Activated gamma-delta T cell treated with anti-CD3 and anti-CD28 coated beads, Interleukin-2, amount 50 U/mL, for 16 hours (primary cell): ENCODE measurements at regions not wholly inside any gene's neighbourhood (a gene's known extent, or its start where the extent isn't known, plus 50 kb on each side); places are given as distances from the start of the nearest gene placed in this dataset.

Experiments
- DNase-seq: peaks from one replicate; pipeline ENCODE4 v3.0.0-alpha.2; 2020; ENCODE audit warnings: low read depth

- DNase-seq = no peak
Measured at GRCh38 chr9:107710953-107711352, 221.4 kb upstream of the KLF4 start.

GRCh38 chr9:107710546-107710945, 221.0 kb upstream of the KLF4 start:
- no peak for DNase-seq

GRCh38 chr9:107708791-107709190, 219.2 kb upstream of the KLF4 start:
- DNase-seq = no peak

- DNase-seq = no peak
Measured at GRCh38 chr9:107707915-107708441, 218.4 kb upstream of the KLF4 start.

GRCh38 chr9:107707428-107707837, 217.9 kb upstream of the KLF4 start:
- no peak for DNase-seq

- no peak for DNase-seq
Measured at GRCh38 chr9:107706701-107707427, 217.3 kb upstream of the KLF4 start.

GRCh38 chr9:107705521-107705920, 216.0 kb upstream of the KLF4 start:
- no peak for DNase-seq

- DNase-seq = no peak
Measured at GRCh38 chr9:107704774-107705173, 215.2 kb upstream of the KLF4 start.

- no peak for DNase-seq
Measured at GRCh38 chr9:107703651-107704050, 214.1 kb upstream of the KLF4 start.

GRCh38 chr9:107700847-107701246, 211.3 kb upstream of the KLF4 start:
- no peak for DNase-seq

GRCh38 chr9:107699231-107699630, 209.7 kb upstream of the KLF4 start:
- no peak for DNase-seq

GRCh38 chr9:107698779-107699178, 209.2 kb upstream of the KLF4 start:
- no peak for DNase-seq

- DNase-seq = no peak
Measured at GRCh38 chr9:107696302-107696701, 206.7 kb upstream of the KLF4 start.

- DNase-seq = no peak
Measured at GRCh38 chr9:107694390-107694789, 204.8 kb upstream of the KLF4 start.

GRCh38 chr9:107693625-107694326, 204.2 kb upstream of the KLF4 start:
- no peak for DNase-seq

GRCh38 chr9:107691664-107692063, 202.1 kb upstream of the KLF4 start:
- no peak for DNase-seq

- DNase-seq = no peak
Measured at GRCh38 chr9:107690021-107690420, 200.5 kb upstream of the KLF4 start.

- no peak for DNase-seq
Measured at GRCh38 chr9:107688728-107689127, 199.2 kb upstream of the KLF4 start.

GRCh38 chr9:107685901-107686300, 196.3 kb upstream of the KLF4 start:
- DNase-seq = no peak

GRCh38 chr9:107685376-107685775, 195.8 kb upstream of the KLF4 start:
- no peak for DNase-seq

- no peak for DNase-seq
Measured at GRCh38 chr9:107684224-107684623, 194.7 kb upstream of the KLF4 start.

- no peak for DNase-seq
Measured at GRCh38 chr9:107683566-107683965, 194.0 kb upstream of the KLF4 start.

- DNase-seq = no peak
Measured at GRCh38 chr9:107681988-107682387, 192.4 kb upstream of the KLF4 start.
